ENCODE measurements at regions not wholly inside any gene's neighbourhood (a gene's known extent, or its start where the extent isn't known, plus 50 kb on each side); places are given as distances from the start of the nearest gene placed in this dataset.
A peak's percentile ranks its signal among the peaks of the same experiment; 100 is the strongest.
"Not testable (repeated sequence)": the region's sequence is repeated elsewhere in the genome, so short reads cannot be mapped to it uniquely, and the experiment has no call there.

GRCh38 chr5:36397901-36398536 is 96.3 kb upstream of the RANBP3L start:
- POLR2A ChIA-PET = no interaction called here
- peak; percentile 35 for TF ChIP-seq CTCF (IDR thresholded peaks at IDR 0.05; ENCODE audit: control extremely low read depth, extremely low read depth, low read depth, missing control alignments)
- CTCF ChIA-PET = interaction anchor here (1.9 kb wide), 1 partner anchor 132 kb away, joined by 6 read pairs; no protein-coding TSS in a partner anchor
- DNase-seq (ENCODE audit: extremely low spot score) = no peak

GRCh38 chr5:36402512-36402906 is 100.8 kb upstream of the RANBP3L start:
- TF ChIP-seq CTCF (IDR thresholded peaks at IDR 0.05; ENCODE audit: control extremely low read depth, extremely low read depth, low read depth, missing control alignments) = no peak
- ChIA-PET POLR2A (no interaction called here), CTCF (interaction anchor here (1.2 to 1.6 kb wide), 2 partner anchors 161 to 293 kb away, joined by 3 read pairs; partner anchors contain the start of gene NADK2)
- no peak for DNase-seq (ENCODE audit: extremely low spot score)

- no peak for DNase-seq (ENCODE audit: extremely low spot score)
- ChIA-PET CTCF (interaction anchor here (1.5 to 1.6 kb wide), 3 partner anchors 11 to 292 kb away, joined by 3 to 4 read pairs (median 3); no protein-coding TSS in a partner anchor), POLR2A (no interaction called here)
Observed at GRCh38 chr5:36403632-36404311, 102.1 kb upstream of the RANBP3L start.

GRCh38 chr5:36406023-36406422 is 104.3 kb upstream of the RANBP3L start:
- TF ChIP-seq CTCF (IDR thresholded peaks at IDR 0.05; ENCODE audit: control extremely low read depth, extremely low read depth, low read depth, missing control alignments) = no peak
- CTCF ChIA-PET = no interaction called here
- POLR2A ChIA-PET = no interaction called here

More at GRCh38 chr5:36403632-36404311, 102.1 kb upstream of the RANBP3L start:
- no peak for TF ChIP-seq CTCF (IDR thresholded peaks at IDR 0.05; ENCODE audit: control extremely low read depth, extremely low read depth, low read depth, missing control alignments)

GRCh38 chr5:36407396-36407795 is 105.7 kb upstream of the RANBP3L start:
- no peak for TF ChIP-seq CTCF (IDR thresholded peaks at IDR 0.05; ENCODE audit: control extremely low read depth, extremely low read depth, low read depth, missing control alignments)
- ChIA-PET CTCF (no interaction called here), POLR2A (no interaction called here)
- no peak for DNase-seq (ENCODE audit: extremely low spot score)

More at GRCh38 chr5:36406023-36406422, 104.3 kb upstream of the RANBP3L start:
- no peak for DNase-seq (ENCODE audit: extremely low spot score)

GRCh38 chr5:36409711-36410110 is 108.0 kb upstream of the RANBP3L start:
- DNase-seq (ENCODE audit: extremely low spot score); POLR2A ChIA-PET: not testable (repeated sequence)
- CTCF ChIA-PET = interaction anchor here (1.2 kb wide), 1 partner anchor 12 kb away, joined by 4 read pairs; no protein-coding TSS in a partner anchor

GRCh38 chr5:36410672-36411071 is 109.0 kb upstream of the RANBP3L start:
- DNase-seq (ENCODE audit: extremely low spot score); POLR2A ChIA-PET; CTCF ChIA-PET: not testable (repeated sequence)
